CD14-positive monocyte (primary cell): ENCODE measurements at regions not wholly inside any gene's neighbourhood (a gene's known extent, or its start where the extent isn't known, plus 50 kb on each side); places are given as distances from the start of the nearest gene placed in this dataset.

ENCODE experiments used
- DNase-seq, 3 donors: peaks; one replicate each; pipeline ENCODE4 v3.0.0-alpha.2; 2011 to 2022
- H2AFZ ChIP-seq: 2 replicates; pipeline ENCODE4 v1.6.0; 2012; ENCODE audit warnings: mild to moderate bottlenecking, low read depth, low read length, inconsistent platforms; ENCODE audit not compliant: insufficient read depth, poor library complexity, severe bottlenecking
- H3K27ac ChIP-seq, 2 donors: 1 replicate in 1 of 2; 2 replicates in 1 of 2; pipeline ENCODE4 v1.5.1; 2012 to 2013; ENCODE audit warnings: low read length in 2 of 2, control low read depth in 1 of 2, inconsistent platforms in 1 of 2, low read depth in 1 of 2, mild to moderate bottlenecking in 1 of 2
- H3K27me3 ChIP-seq, 2 donors: one replicate each; pipeline versions ENCODE4 v1.6.0 to v1.6.1; 2011 to 2013; ENCODE audit warnings: low read length in 2 of 2; ENCODE audit not compliant: control insufficient read depth in 2 of 2, insufficient read depth in 2 of 2
- H3K36me3 ChIP-seq, 2 donors: replicated peaks in 1 of 2; 1 replicate in 1 of 2; 2 replicates in 1 of 2; pipeline versions ENCODE4 v1.5.1 to v1.6.1; 2012 to 2013; ENCODE audit warnings: low read length in 2 of 2, control low read depth in 1 of 2, inconsistent platforms in 1 of 2, mild to moderate bottlenecking in 1 of 2; ENCODE audit not compliant: insufficient read depth in 2 of 2, control insufficient read depth in 1 of 2
- H3K4me1 ChIP-seq, 2 donors: 1 replicate in 1 of 2; 2 replicates in 1 of 2; pipeline versions ENCODE4 v1.5.1 to v1.6.1; 2012 to 2013; ENCODE audit warnings: low read length in 2 of 2, control low read depth in 1 of 2, inconsistent platforms in 1 of 2, mild to moderate bottlenecking in 1 of 2, moderate library complexity in 1 of 2; ENCODE audit not compliant: insufficient read depth in 2 of 2, control insufficient read depth in 1 of 2
- H3K4me2 ChIP-seq: replicated peaks from 2 replicates; pipeline ENCODE3; 2012; ENCODE audit warnings: low read length, moderate library complexity, mild to moderate bottlenecking; ENCODE audit not compliant: poor library complexity, severe bottlenecking; ENCODE audit errors: extremely low read depth
- H3K4me3 ChIP-seq, 3 experiments: fragments of 200-600 bp in 1 of 3; sonication (generic) in 1 of 3; replicated peaks in 1 of 3; 1 replicate in 2 of 3; 2 replicates in 1 of 3; pipeline ENCODE4 v1.5.1; 2011 to 2013; ENCODE audit warnings: low read length in 3 of 3, mild to moderate bottlenecking in 3 of 3, control low read depth in 2 of 3, low read depth in 2 of 3, inconsistent platforms in 1 of 3, moderate library complexity in 1 of 3
- H3K79me2 ChIP-seq: 2 replicates; pipeline ENCODE4 v1.6.0; 2012; ENCODE audit warnings: mild to moderate bottlenecking, control low read depth, inconsistent platforms, low read length, moderate library complexity; ENCODE audit not compliant: insufficient read depth
- H3K9ac ChIP-seq: 2 replicates; pipeline ENCODE4 v1.6.0; 2017; ENCODE audit warnings: low read length, mild to moderate bottlenecking; ENCODE audit not compliant: insufficient read depth, poor library complexity, severe bottlenecking
- H3K9me3 ChIP-seq, 2 donors: replicated peaks in 1 of 2; 1 replicate in 1 of 2; 2 replicates in 1 of 2; pipeline versions ENCODE4 v1.5.1 to v1.6.1; 2012 to 2013; ENCODE audit warnings: low read length in 2 of 2, control low read depth in 1 of 2; ENCODE audit not compliant: control insufficient read depth in 1 of 2, insufficient read depth in 1 of 2
- H4K20me1 ChIP-seq: 2 replicates; pipeline ENCODE4 v1.6.0; 2012; ENCODE audit warnings: mild to moderate bottlenecking, low read length, control low read depth, moderate library complexity; ENCODE audit not compliant: insufficient read depth
- H3K27ac Mint-ChIP-seq, 7 donors: one replicate each; pipeline ENCODE4 v1.8.0; 2020; ENCODE audit warnings: mild to moderate bottlenecking in 7 of 7, mixed read lengths in 7 of 7, moderate library complexity in 6 of 7, inconsistent platforms in 2 of 7
- H3K27me3 Mint-ChIP-seq, 3 donors: one replicate each; pipeline ENCODE4 v1.8.0; 2021 to 2022; ENCODE audit warnings: low read depth in 3 of 3, mild to moderate bottlenecking in 3 of 3, mixed read lengths in 3 of 3, moderate library complexity in 3 of 3, inconsistent platforms in 1 of 3
- H3K36me3 Mint-ChIP-seq, 2 donors: one replicate each; pipeline ENCODE4 v1.8.0; 2020; ENCODE audit warnings: mixed read lengths in 2 of 2, inconsistent platforms in 1 of 2, mild to moderate bottlenecking in 1 of 2
- H3K4me1 Mint-ChIP-seq: one replicate; pipeline ENCODE4 v1.8.0; 2020; ENCODE audit warnings: mild to moderate bottlenecking, mixed read lengths
- H3K4me3 Mint-ChIP-seq, 2 donors: one replicate each; pipeline ENCODE4 v1.8.0; 2020; ENCODE audit warnings: mild to moderate bottlenecking in 2 of 2, mixed read lengths in 2 of 2, moderate library complexity in 1 of 2
- H3K9me3 Mint-ChIP-seq, 7 donors: one replicate each; pipeline ENCODE4 v1.8.0; 2020 to 2022; ENCODE audit warnings: mixed read lengths in 7 of 7, mild to moderate bottlenecking in 6 of 7, moderate library complexity in 6 of 7, inconsistent platforms in 2 of 7
- CTCF ChIP-seq: fragments of 200-600 bp; IDR thresholded peaks from one replicate; pipeline ENCODE4 v1.8.0; 2022; ENCODE audit warnings: antibody characterized with exemption, mild to moderate bottlenecking
- WGBS: methylation state at CpG from one replicate; pipeline ENCODE4 v1.1.5; 2013; ENCODE audit warnings: missing lambda C conversion rate; ENCODE audit not compliant: insufficient coverage; 5-methylcytosine and 5-hydroxymethylcytosine counted together
- intact Hi-C, 2 donors: fragments of 100-400 bp; cut with micrococcal nuclease; formaldehyde crosslinking; loops; one replicate each; pipeline versions ENCODE4 v1.15.0 to v1.15.1; 2023

GRCh38 chr12:102680304-102680703, 199.9 kb upstream of the IGF1 start:
- no peaks in the 10 kb centered on the region for H3K27me3 ChIP-seq
- WGBS: no CpG with 5 or more reads among the region's 2 CpGs
- H3K79me2 ChIP-seq: no peaks in the 10 kb centered on the region
- H3K4me3 Mint-ChIP-seq: no peak overlapping the region
- H3K27me3 Mint-ChIP-seq: peaks cover 0 to 3% (median 2%) of the 10 kb centered on the region in 3 donors
- H4K20me1 ChIP-seq: no peaks in the 10 kb centered on the region
- DNase-seq: no peak
- H3K4me2 ChIP-seq: no peak overlapping the region
- H3K9ac ChIP-seq: no peak overlapping the region
- no peak overlapping the region for H2AFZ ChIP-seq
- no peaks in the 10 kb centered on the region for H3K4me1 Mint-ChIP-seq
- H3K36me3 Mint-ChIP-seq: no peaks in the 10 kb centered on the region
- H3K9me3 Mint-ChIP-seq: peaks cover 0 to 7% (median 4%) of the 10 kb centered on the region in 7 donors
- no peaks in the 10 kb centered on the region for H3K36me3 ChIP-seq
- H3K27ac Mint-ChIP-seq: no peak overlapping the region
- no peak overlapping the region for H3K27ac ChIP-seq
- H3K9me3 ChIP-seq: no peaks in the 10 kb centered on the region
- intact Hi-C loops: no loop called here
- no peak for TF ChIP-seq CTCF
- no peak overlapping the region for H3K4me3 ChIP-seq
- no peaks in the 10 kb centered on the region for H3K4me1 ChIP-seq

- no peaks in the 10 kb centered on the region for H3K4me1 Mint-ChIP-seq
- Histone ChIP-seq H3K9ac (no peak overlapping the region), H3K79me2 (no peaks in the 10 kb centered on the region), H3K9me3 (peaks cover 3 to 11% of the 10 kb centered on the region in 2 donors), H4K20me1 (no peaks in the 10 kb centered on the region), H2AFZ (no peak overlapping the region), H3K36me3 (no peaks in the 10 kb centered on the region), H3K27ac (no peak overlapping the region), H3K4me2 (no peak overlapping the region), H3K27me3 (no peaks in the 10 kb centered on the region), H3K4me3 (no peak overlapping the region), H3K4me1 (no peaks in the 10 kb centered on the region)
- H3K4me3 Mint-ChIP-seq: no peak overlapping the region
- 100% methylated on average over 1 of the region's 1 CpG for WGBS
- no peak for TF ChIP-seq CTCF
- no peak overlapping the region for H3K27ac Mint-ChIP-seq
- peaks cover 1 to 20% (median 12%) of the 10 kb centered on the region in 7 donors for H3K9me3 Mint-ChIP-seq
- no peak for DNase-seq
- peaks cover 0 to 3% (median 2%) of the 10 kb centered on the region in 3 donors for H3K27me3 Mint-ChIP-seq
- intact Hi-C loops: no loop called here
- no peaks in the 10 kb centered on the region for H3K36me3 Mint-ChIP-seq
Measured at GRCh38 chr12:102676812-102677211, 196.4 kb upstream of the IGF1 start.
